OCI-LY1 (cell line): ENCODE measurements at regions not wholly inside any gene's neighbourhood (a gene's known extent, or its start where the extent isn't known, plus 50 kb on each side); places are given as distances from the start of the nearest gene placed in this dataset.

Source experiments
- H2AFZ ChIP-seq: fragments of 200-600 bp; sonication (generic), shearing (Covaris generic); 2 replicates; pipeline ENCODE4 v1.6.0; 2014; ENCODE audit warnings: antibody characterized with exemption, mild to moderate bottlenecking, low read length
- H3F3A ChIP-seq: fragments of 200-600 bp; sonication (generic), shearing (Covaris generic); 2 replicates; pipeline ENCODE4 v1.6.0; 2014; ENCODE audit warnings: mild to moderate bottlenecking, antibody characterized with exemption, low read length, moderate library complexity; ENCODE audit not compliant: insufficient read depth
- H3K27ac ChIP-seq: fragments of 200-600 bp; sonication (generic); 2 replicates; pipeline ENCODE4 v1.5.1; 2014; ENCODE audit warnings: low read length, mixed run types, mild to moderate bottlenecking, low read depth; ENCODE audit not compliant: poor library complexity, severe bottlenecking
- H3K27me3 ChIP-seq: fragments of 200-600 bp; sonication (generic); 2 replicates; pipeline ENCODE4 v1.6.0; 2014; ENCODE audit warnings: antibody characterized with exemption, mild to moderate bottlenecking, low read length, moderate library complexity; ENCODE audit not compliant: insufficient read depth
- H3K36me3 ChIP-seq: fragments of 200-600 bp; sonication (generic); 2 replicates; pipeline ENCODE4 v1.6.1; 2014; ENCODE audit warnings: mild to moderate bottlenecking, antibody characterized with exemption, low read length, moderate library complexity, mixed read lengths; ENCODE audit not compliant: insufficient read depth
- H3K4me1 ChIP-seq: fragments of 200-600 bp; sonication (generic); 2 replicates; pipeline ENCODE4 v1.5.1; 2014; ENCODE audit warnings: mild to moderate bottlenecking, low read length, moderate library complexity; ENCODE audit not compliant: insufficient read depth, severe bottlenecking
- H3K4me2 ChIP-seq: fragments of 200-600 bp; sonication (generic), shearing (Covaris generic); 2 replicates; pipeline ENCODE4 v1.6.1; 2014; ENCODE audit warnings: low read length
- H3K4me3 ChIP-seq: fragments of 200-600 bp; sonication (generic); 2 replicates; pipeline ENCODE4 v1.5.1; 2014; ENCODE audit warnings: low read length, low read depth, mild to moderate bottlenecking, mixed read lengths; ENCODE audit not compliant: poor library complexity, severe bottlenecking
- H3K79me2 ChIP-seq: fragments of 200-600 bp; shearing (Covaris generic); 2 replicates; pipeline ENCODE4 v1.6.1; 2016; ENCODE audit warnings: mixed run types, low read length, mixed read lengths; ENCODE audit not compliant: insufficient read depth
- H3K9ac ChIP-seq: fragments of 200-600 bp; sonication (generic), shearing (Covaris generic); 2 replicates; pipeline ENCODE4 v1.6.1; 2014; ENCODE audit warnings: mild to moderate bottlenecking, low read length, mixed read lengths
- H3K9me2 ChIP-seq: fragments of 200-600 bp; sonication (generic), shearing (Covaris generic); 2 replicates; pipeline ENCODE4 v1.6.1; 2014; ENCODE audit warnings: low read depth, mild to moderate bottlenecking, low read length, mixed read lengths
- H3K9me3 ChIP-seq: fragments of 200-600 bp; shearing (Covaris generic); 2 replicates; pipeline ENCODE4 v1.6.1; 2014; ENCODE audit warnings: low read length, mixed read lengths
- H4K20me1 ChIP-seq: fragments of 200-600 bp; sonication (generic), shearing (Covaris generic); 2 replicates; pipeline ENCODE4 v1.6.0; 2016; ENCODE audit warnings: mild to moderate bottlenecking, low read length; ENCODE audit not compliant: insufficient read depth
- CTCF ChIP-seq: fragments of 200-600 bp; sonication (generic), shearing (Covaris generic); IDR thresholded peaks from 2 replicates; pipeline ENCODE4 v1.5.1; 2017; ENCODE audit warnings: mild to moderate bottlenecking, antibody characterized with exemption, low read length, moderate library complexity, mixed read lengths
- EZH2 ChIP-seq: fragments of 200-600 bp; sonication (generic), shearing (Covaris generic); IDR thresholded peaks from 2 replicates; pipeline ENCODE4 v1.8.0; 2017; ENCODE audit warnings: borderline replicate concordance, mixed run types, mild to moderate bottlenecking, antibody characterized with exemption, low read length, moderate library complexity, mixed read lengths

GRCh38 chr2:4533806-4534205 is 830.4 kb downstream of the DCDC2C start:
- Histone ChIP-seq H3K36me3 (no peaks in the 10 kb centered on the region), H3K4me2 (no peak overlapping the region), H3K9ac (no peak overlapping the region), H3K4me1 (no peaks in the 10 kb centered on the region), H3K9me2 (no peaks in the 10 kb centered on the region), H2AFZ (no peak overlapping the region), H4K20me1 (no peaks in the 10 kb centered on the region), H3K79me2 (no peaks in the 10 kb centered on the region), H3F3A (no peaks in the 10 kb centered on the region), H3K27ac (no peak overlapping the region), H3K27me3 (no peaks in the 10 kb centered on the region), H3K4me3 (no peak overlapping the region), H3K9me3 (no peaks in the 10 kb centered on the region)
- TF ChIP-seq CTCF (no peak), EZH2 (no peak)

DNA sequence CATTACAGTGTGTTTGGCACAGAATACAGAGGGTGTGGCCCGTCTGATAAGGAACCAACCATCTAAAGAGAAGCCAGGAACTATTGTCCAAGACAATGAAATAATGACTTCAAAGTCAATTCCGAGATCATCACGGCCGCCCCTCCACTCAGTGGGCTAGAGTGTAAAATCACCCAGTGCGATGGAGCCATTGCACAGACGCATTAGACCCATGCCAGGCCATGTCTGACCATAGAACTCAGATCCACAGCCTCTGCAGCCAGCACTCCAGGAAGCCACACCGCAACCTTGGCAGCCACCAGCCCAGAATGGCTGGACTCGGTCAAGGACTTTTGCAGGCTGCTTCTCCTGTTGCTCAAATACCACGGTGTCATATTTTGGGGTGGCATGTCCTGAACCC is 835.7 kb downstream of the DCDC2C start:
- no peaks in the 10 kb centered on the region for H3K4me1 ChIP-seq
- no peaks in the 10 kb centered on the region for H3K9me2 ChIP-seq

DNA sequence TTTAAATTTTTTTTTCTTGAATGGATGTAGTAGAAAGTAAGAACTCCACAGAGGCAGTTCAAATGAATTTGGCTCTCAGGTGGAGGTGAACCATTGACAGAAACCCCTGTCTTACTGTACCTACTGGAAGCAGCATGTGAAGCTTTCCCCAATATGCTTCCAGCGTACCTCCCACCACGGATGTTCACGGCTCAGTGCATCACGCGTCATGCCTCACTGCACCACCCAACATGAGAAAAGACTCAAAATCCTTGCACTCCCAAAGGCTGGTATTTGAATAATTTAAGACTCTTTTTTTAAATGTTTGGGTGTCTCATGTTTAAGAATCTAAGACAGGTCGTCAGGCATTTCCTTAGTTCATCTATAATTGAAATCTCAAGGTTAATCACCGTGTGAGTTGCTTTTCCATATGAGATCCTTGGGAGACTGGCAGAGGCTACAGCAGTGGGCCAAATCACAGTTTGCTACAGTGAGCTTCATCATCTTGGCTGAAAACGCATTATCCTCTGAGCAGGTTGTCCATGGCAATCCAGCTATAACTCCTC is 846.4 kb downstream of the DCDC2C start:
- Histone ChIP-seq H3K4me2 (no peak overlapping the region), H3K4me3 (no peak overlapping the region), H3K79me2 (no peaks in the 10 kb centered on the region), H3K27me3 (no peaks in the 10 kb centered on the region), H3F3A (no peaks in the 10 kb centered on the region), H3K9me3 (no peaks in the 10 kb centered on the region), H3K27ac (no peak overlapping the region), H4K20me1 (no peaks in the 10 kb centered on the region), H3K9me2 (no peaks in the 10 kb centered on the region), H3K4me1 (no peaks in the 10 kb centered on the region), H3K36me3 (no peaks in the 10 kb centered on the region), H2AFZ (no peak overlapping the region), H3K9ac (no peak overlapping the region)
- TF ChIP-seq EZH2 (no peak), CTCF (no peak)

More for the DNA sequence above, 835.7 kb downstream of the DCDC2C start:
- Histone ChIP-seq H3K79me2 (no peaks in the 10 kb centered on the region), H2AFZ (no peak overlapping the region), H3K36me3 (no peaks in the 10 kb centered on the region), H3K9me3 (no peaks in the 10 kb centered on the region), H3K4me3 (no peak overlapping the region), H3K9ac (no peak overlapping the region), H3F3A (no peaks in the 10 kb centered on the region), H3K27me3 (no peaks in the 10 kb centered on the region), H3K4me2 (no peak overlapping the region), H3K27ac (no peak overlapping the region), H4K20me1 (no peaks in the 10 kb centered on the region)
- no peak for TF ChIP-seq CTCF
- TF ChIP-seq EZH2 = no peak
